ENCODE measurements at regions not wholly inside any gene's neighbourhood (a gene's known extent, or its start where the extent isn't known, plus 50 kb on each side); places are given as distances from the start of the nearest gene placed in this dataset.
"Not testable (repeated sequence)": the region's sequence is repeated elsewhere in the genome, so short reads cannot be mapped to it uniquely, and the experiment has no call there.

- peak; percentile 3 for DNase-seq
These were observed 261.6 kb downstream of the MDFIC start for GRCh38 chr7:115183431-115184057.

- DNase-seq = peak; percentile 16
These were observed 256.9 kb downstream of the MDFIC start for GRCh38 chr7:115178835-115179234.

- DNase-seq = no peak
These were observed 255.9 kb downstream of the MDFIC start for GRCh38 chr7:115177823-115178222.

- DNase-seq = no peak
These were observed 255.2 kb downstream of the MDFIC start for GRCh38 chr7:115177103-115177502.

GRCh38 chr7:115172397-115172796 lies 250.5 kb downstream of the MDFIC start:
- DNase-seq = not testable (repeated sequence)

GRCh38 chr7:115153769-115154477 lies 232.0 kb downstream of the MDFIC start:
- no peak for DNase-seq

- DNase-seq = no peak
These were observed 231.3 kb downstream of the MDFIC start for GRCh38 chr7:115153176-115153575.

- no peak for DNase-seq
These were observed 224.3 kb downstream of the MDFIC start for GRCh38 chr7:115146148-115146547.

- DNase-seq = peak; percentile 79
These were observed 223.6 kb downstream of the MDFIC start for GRCh38 chr7:115145512-115145911.

- DNase-seq = no peak
These were observed 215.9 kb downstream of the MDFIC start for GRCh38 chr7:115137816-115138215.

- DNase-seq = no peak
These were observed 215.0 kb downstream of the MDFIC start for GRCh38 chr7:115136796-115137443.

GRCh38 chr7:115135769-115136410 lies 214.0 kb downstream of the MDFIC start:
- DNase-seq = no peak

GRCh38 chr7:115135146-115135545 lies 213.3 kb downstream of the MDFIC start:
- DNase-seq = no peak

- no peak for DNase-seq
These were observed 211.4 kb downstream of the MDFIC start for GRCh38 chr7:115133248-115133647.

GRCh38 chr7:115132096-115132495 lies 210.2 kb downstream of the MDFIC start:
- no peak for DNase-seq

GRCh38 chr7:115128154-115128553 lies 206.3 kb downstream of the MDFIC start:
- no peak for DNase-seq

GRCh38 chr7:115127399-115128021 lies 205.6 kb downstream of the MDFIC start:
- no peak for DNase-seq

- no peak for DNase-seq
These were observed 203.9 kb downstream of the MDFIC start for GRCh38 chr7:115125750-115126149.

GRCh38 chr7:115125312-115125711 lies 203.4 kb downstream of the MDFIC start:
- DNase-seq = no peak

- peak; percentile 36 for DNase-seq
These were observed 202.6 kb downstream of the MDFIC start for GRCh38 chr7:115124409-115124939.

- no peak for DNase-seq
These were observed 201.5 kb downstream of the MDFIC start for GRCh38 chr7:115123441-115123840.

- DNase-seq = no peak
These were observed 200.5 kb downstream of the MDFIC start for GRCh38 chr7:115122388-115122787.

- no peak for DNase-seq
These were observed 195.9 kb downstream of the MDFIC start for GRCh38 chr7:115117748-115118147.
